Panc1 (cell line): ENCODE measurements at regions not wholly inside any gene's neighbourhood (a gene's known extent, or its start where the extent isn't known, plus 50 kb on each side); places are given as distances from the start of the nearest gene placed in this dataset.
A peak's percentile ranks its signal among the peaks of the same experiment; 100 is the strongest.

Experiments used
- ATAC-seq: fragments of 200-7000 bp; cut with Tn5 transposase; 2 replicates; pipeline ENCODE4 v1.9.1; 2020; ENCODE audit warnings: mild to moderate bottlenecking, moderate library complexity
- BruUV-seq: library from RNA; stranded (reverse); fragments of 400-500 nt; replicated peaks from 2 replicates; lab custom pipeline; 2021; lab: Mats Ljungman, UMichigan
- CTCF ChIA-PET: fragments of 300-600 bp; sonication (Branson Sonifier 250); formaldehyde crosslinking; loops from one replicate; lab custom pipeline; 2022; ENCODE audit warnings: antibody characterized with exemption; lab: Charles Lee
- POLR2A ChIA-PET: fragments of 300-600 bp; sonication (Branson Sonifier 250); formaldehyde crosslinking; loops from one replicate; lab custom pipeline; 2022; ENCODE audit warnings: antibody characterized with exemption; lab: Charles Lee
- DNase-seq: peaks from one replicate; pipeline ENCODE4 v3.0.0-alpha.2; 2010; ENCODE audit warnings: low read depth, low spot score
- H3K27ac ChIP-seq: 2 replicates; pipeline ENCODE4 v1.5.1; 2011; ENCODE audit warnings: mild to moderate bottlenecking, low read length, inconsistent platforms
- H3K27me3 ChIP-seq: fragments of 200-500 bp; sonication (Bioruptor generic); 2 replicates; pipeline ENCODE4 v1.6.0; 2014; ENCODE audit warnings: low read length, inconsistent platforms; ENCODE audit not compliant: control insufficient read depth, insufficient read depth
- H3K36me3 ChIP-seq: fragments of 200-500 bp; sonication (Bioruptor generic); 2 replicates; pipeline ENCODE4 v1.5.1; 2014; ENCODE audit warnings: inconsistent platforms, mild to moderate bottlenecking, low read length, moderate library complexity; ENCODE audit not compliant: control insufficient read depth, insufficient read depth
- H3K4me1 ChIP-seq: 2 replicates; pipeline ENCODE4 v1.5.1; 2011; ENCODE audit warnings: inconsistent platforms, mild to moderate bottlenecking, low read length, moderate library complexity; ENCODE audit not compliant: control insufficient read depth, insufficient read depth
- H3K4me3 ChIP-seq, 2 experiments: 2 replicates each; pipeline ENCODE4 v1.5.1; 2011 to 2012; ENCODE audit warnings: low read depth in 2 of 2, low read length in 2 of 2, mild to moderate bottlenecking in 2 of 2, inconsistent platforms in 1 of 2, moderate library complexity in 1 of 2
- H3K9me3 ChIP-seq: fragments of 200-500 bp; sonication (Bioruptor generic); 2 replicates; pipeline ENCODE4 v1.5.1; 2014; ENCODE audit warnings: low read depth, mild to moderate bottlenecking, inconsistent platforms, low read length, moderate library complexity; ENCODE audit not compliant: control insufficient read depth, insufficient read depth
- CTCF ChIP-seq: fragments of 450-650 bp; IDR thresholded peaks from 2 replicates; pipeline ENCODE4 v1.5.1; 2017; ENCODE audit warnings: mild to moderate bottlenecking
- POLR2AphosphoS5 ChIP-seq: IDR thresholded peaks from 2 replicates; pipeline ENCODE4 v1.6.1; 2012; ENCODE audit warnings: mild to moderate bottlenecking, low read depth, low read length, moderate library complexity
- REST ChIP-seq, 2 experiments: IDR thresholded peaks; 2 replicates each; pipeline ENCODE4 v1.6.1; 2011 to 2012; ENCODE audit warnings: low read depth in 2 of 2, control low read depth in 1 of 2, low read length in 1 of 2, mild to moderate bottlenecking in 1 of 2, moderate library complexity in 1 of 2; ENCODE audit not compliant: insufficient read depth in 1 of 2
- SIN3A ChIP-seq: IDR thresholded peaks from 2 replicates; pipeline ENCODE4 v1.6.1; 2012; ENCODE audit warnings: low read depth, mild to moderate bottlenecking, low read length, moderate library complexity, borderline replicate concordance; ENCODE audit not compliant: insufficient read depth
- TCF7L2 ChIP-seq: IDR thresholded peaks from 2 replicates; pipeline ENCODE4 v1.6.1; 2011; ENCODE audit warnings: mild to moderate bottlenecking, low read depth, low read length, inconsistent platforms
- in situ Hi-C: cut with HindIII; loops from 2 replicates; pipeline ENCODE4 v1.10.0; 2016; ENCODE audit warnings: low sequenced_read_pairs, low pct_unique_long_range_greater_than_20kb
- intact Hi-C: fragments of 100-400 bp; cut with micrococcal nuclease; formaldehyde crosslinking; loops from one replicate; pipeline ENCODE4 v1.10.0; 2022; ENCODE audit not compliant: unreplicated experiment

- BruUV-seq, result no TSS peak
- ChIA-PET POLR2A (no interaction called here), CTCF (interaction anchor here (0.7 kb wide), 1 partner anchor 9 kb away, joined by 7 read pairs; no protein-coding TSS in a partner anchor)
- Histone ChIP-seq H3K27me3 (peaks cover 28% of the 10 kb centered on the region), H3K9me3 (no peaks in the 10 kb centered on the region), H3K4me1 (no peaks in the 10 kb centered on the region), H3K27ac (no peak overlapping the region), H3K4me3 (no peak overlapping the region), H3K36me3 (no peaks in the 10 kb centered on the region)
- DNase-seq (no peak), ATAC-seq (no peak)
- in situ Hi-C loops, result no loop called here
- TF ChIP-seq REST (IDR thresholded peaks at IDR 0.05; ENCODE audit: insufficient read depth in 1 of 2, low read depth in 2 of 2, low read length in 1 of 2), result no peak
- intact Hi-C loops, result no loop called here
These were observed 113.8 kb upstream of the SALL3 start for GRCh38 chr18:78865771-78866310.

GRCh38 chr18:78867131-78867530, 112.5 kb upstream of the SALL3 start:
- peaks cover 26% of the 10 kb centered on the region for H3K27me3 ChIP-seq
- ChIA-PET POLR2A (no interaction called here), CTCF (no interaction called here)
- DNase-seq, result no peak
- no peaks in the 10 kb centered on the region for H3K36me3 ChIP-seq
- TF ChIP-seq TCF7L2 (no peak), POLR2AphosphoS5 (no peak), CTCF (no peak), SIN3A (no peak), REST (IDR thresholded peaks at IDR 0.05; ENCODE audit: insufficient read depth in 1 of 2, low read depth in 2 of 2, low read length in 1 of 2) (no peak)
- no peak overlapping the region for H3K4me3 ChIP-seq
- H3K9me3 ChIP-seq, result no peaks in the 10 kb centered on the region
- intact Hi-C loops, result no loop called here
- peak; percentile 61 for ATAC-seq
- in situ Hi-C loops, result no loop called here
- no TSS peak for BruUV-seq
- H3K27ac ChIP-seq, result no peak overlapping the region
- H3K4me1 ChIP-seq, result no peaks in the 10 kb centered on the region
